K562 (cell line): ENCODE measurements at regions not wholly inside any gene's neighbourhood (a gene's known extent, or its start where the extent isn't known, plus 50 kb on each side); places are given as distances from the start of the nearest gene placed in this dataset.

Experiments
- ATAC-seq: fragments of 200-7000 bp; cut with Tn5 transposase; 3 replicates; pipeline ENCODE4 v1.9.1; 2020; ENCODE audit warnings: moderate library complexity
- BruUV-seq: library from RNA; stranded (reverse); fragments of 400-500 nt; replicated peaks from 2 replicates; lab custom pipeline; 2021; lab: Mats Ljungman, UMichigan
- CTCF ChIA-PET: fragments of 300-600 bp; formaldehyde crosslinking; extraction: SDS; loops from one replicate; lab custom pipeline; 2021; ENCODE audit warnings: low intra/inter-chr PET ratio; lab: Yijun Ruan, JAX
- POLR2A ChIA-PET: fragments of 300-600, 350-650 bp; sonication (Branson Sonifier 250); formaldehyde crosslinking; extraction: SDS; loops from one replicate; lab custom pipeline; 2021; ENCODE audit warnings: antibody characterized with exemption, inconsistent platforms; lab: Yijun Ruan, JAX
- DNase-seq, 4 experiments: peaks; one replicate each; pipeline versions ENCODE4 v3.0.0 to v3.0.0-alpha.2; 2011 to 2018; ENCODE audit warnings: low spot score in 3 of 4, mixed read lengths in 3 of 4; ENCODE audit errors: extremely low read depth in 1 of 4
- FAIRE-seq: peaks from 2 replicates; lab custom pipeline; 2011; peaks lifted over from hg19 to GRCh38; lab: Jason Lieb, UNC
- H2AFZ ChIP-seq: 2 replicates; pipeline ENCODE4 v1.6.0; 2011; ENCODE audit warnings: low read depth, low read length, control low read depth, inconsistent platforms
- H3K27ac ChIP-seq: fragments of 200-600 bp; 3 replicates; pipeline ENCODE4 v1.8.0; 2011; ENCODE audit warnings: low read depth, mild to moderate bottlenecking, control low read depth, inconsistent platforms, low read length, moderate library complexity, mixed read lengths; ENCODE audit errors: extremely low read depth
- H3K27me3 ChIP-seq, 2 experiments: fragments of 300-600 bp in 1 of 2; 2 replicates in 1 of 2; 3 replicates in 1 of 2; pipeline versions ENCODE4 v1.6.0 to v1.8.0; 2011; ENCODE audit warnings: inconsistent platforms in 2 of 2, low read length in 2 of 2, mild to moderate bottlenecking in 1 of 2, mixed read lengths in 1 of 2, moderate library complexity in 1 of 2; ENCODE audit not compliant: control insufficient read depth in 2 of 2, insufficient read depth in 2 of 2
- H3K36me3 ChIP-seq: fragments of 300-600 bp; 3 replicates; pipeline ENCODE4 v1.8.0; 2011; ENCODE audit warnings: mild to moderate bottlenecking, low read length, inconsistent platforms; ENCODE audit not compliant: control insufficient read depth, insufficient read depth
- H3K4me1 ChIP-seq, 2 experiments: fragments of 200-600 bp in 1 of 2; replicated peaks in 1 of 2; 2 replicates in 1 of 2; 3 replicates in 1 of 2; pipeline versions ENCODE4 v1.5.1 to v1.8.0; 2011; ENCODE audit warnings: inconsistent platforms in 2 of 2, low read length in 2 of 2, mild to moderate bottlenecking in 1 of 2, mixed read lengths in 1 of 2, moderate library complexity in 1 of 2; ENCODE audit not compliant: control insufficient read depth in 2 of 2, insufficient read depth in 2 of 2
- H3K4me2 ChIP-seq: 2 replicates; pipeline ENCODE4 v1.6.1; 2011; ENCODE audit warnings: low read length, control low read depth, inconsistent platforms, mixed read lengths; ENCODE audit not compliant: insufficient read depth
- H3K4me3 ChIP-seq: fragments of 200-600 bp; sonication (generic), shearing (Covaris generic); 2 replicates; pipeline ENCODE4 v1.5.1; 2016; ENCODE audit warnings: control low read depth, inconsistent platforms
- H3K79me2 ChIP-seq: fragments of 200-600 bp; 3 replicates; pipeline ENCODE4 v1.8.0; 2011; ENCODE audit warnings: low read length, inconsistent platforms; ENCODE audit not compliant: control insufficient read depth, insufficient read depth
- H3K9ac ChIP-seq, 2 experiments: 2 replicates each; pipeline versions ENCODE4 v1.6.0 to v1.6.1; 2011; ENCODE audit warnings: low read depth in 2 of 2, low read length in 2 of 2, control low read depth in 1 of 2, inconsistent platforms in 1 of 2, mild to moderate bottlenecking in 1 of 2, mixed read lengths in 1 of 2; ENCODE audit not compliant: insufficient read depth in 1 of 2
- H3K9me1 ChIP-seq: one replicate; pipeline ENCODE4 v1.6.0; 2011; ENCODE audit warnings: inconsistent platforms, mild to moderate bottlenecking, low read length, moderate library complexity; ENCODE audit not compliant: control insufficient read depth, insufficient read depth
- H3K9me3 ChIP-seq: replicated peaks from 2 replicates; pipeline ENCODE4 v1.5.1; 2011; ENCODE audit warnings: low read depth, low read length, inconsistent platforms; ENCODE audit not compliant: control insufficient read depth, insufficient read depth
- H4K20me1 ChIP-seq: replicated peaks from 2 replicates; pipeline ENCODE4 v1.6.1; 2011; ENCODE audit warnings: low read length, inconsistent platforms, mixed read lengths; ENCODE audit not compliant: control insufficient read depth, insufficient read depth
- BCLAF1 ChIP-seq, 2 experiments: fragments of 450-650 bp in 1 of 2; IDR thresholded peaks; 2 replicates each; pipeline ENCODE4 v1.6.1; 2011 to 2017; ENCODE audit warnings: low read depth in 2 of 2, antibody characterized with exemption in 1 of 2, borderline replicate concordance in 1 of 2, low read length in 1 of 2, mild to moderate bottlenecking in 1 of 2, mixed read lengths in 1 of 2; ENCODE audit not compliant: control insufficient read depth in 1 of 2
- BCOR ChIP-seq: fragments of 450-650 bp; IDR thresholded peaks from 2 replicates; pipeline ENCODE4 v1.6.1; 2016
- CBX5 ChIP-seq: IDR thresholded peaks from 2 replicates; pipeline ENCODE4 v1.6.1; 2014; ENCODE audit warnings: low read depth, borderline replicate concordance
- DIDO1 ChIP-seq: fragments of 450-650 bp; IDR thresholded peaks from 2 replicates; pipeline ENCODE4 v1.6.1; 2016; ENCODE audit warnings: low read depth, missing biosample characterization, missing genetic modification characterization
- FOXJ2 ChIP-seq: fragments of 200-800 bp; sonication (Bioruptor generic); IDR thresholded peaks from 2 replicates; pipeline ENCODE4 v1.6.1; 2016; ENCODE audit warnings: missing genetic modification characterization, missing compliant biosample characterization
- GTF2E2 ChIP-seq: fragments of 200-800 bp; sonication (Bioruptor generic); IDR thresholded peaks from 2 replicates; pipeline ENCODE4 v1.6.1; 2016; ENCODE audit warnings: missing genetic modification characterization, missing compliant biosample characterization
- SRSF1 ChIP-seq: fragments of 200-400 bp; formaldehyde crosslinking; IDR thresholded peaks from 2 replicates; pipeline ENCODE4 v1.6.1; 2017; ENCODE audit warnings: mild to moderate bottlenecking, low read depth, low read length, moderate library complexity
- WHSC1 ChIP-seq: IDR thresholded peaks from one replicate; pipeline ENCODE4 v1.6.1; 2012; ENCODE audit warnings: low read length, control low read depth, inconsistent platforms
- ZNF436 ChIP-seq: fragments of 250-450, 450-650 bp; sonication (Bioruptor Pico); formaldehyde crosslinking; IDR thresholded peaks from 2 replicates; pipeline ENCODE4 v1.7.0; 2020; ENCODE audit warnings: mild to moderate bottlenecking
- WGBS: fragments of 100-300 bp; shearing (Covaris generic); methylation state at CpG from one replicate; pipeline ENCODE4 v1.1.6; 2016; ENCODE audit warnings: low coverage, mixed read lengths; ENCODE audit not compliant: insufficient coverage; ENCODE audit errors: missing lambda C conversion rate; 5-methylcytosine and 5-hydroxymethylcytosine counted together
- in situ Hi-C: fragments of 300-500 bp; cut with MboI; formaldehyde crosslinking; loops from 4 replicates; pipeline ENCODE4 v1.15.0; 2018; ENCODE audit warnings: inconsistent platforms, mixed read lengths
- intact Hi-C: fragments of 100-400 bp; cut with micrococcal nuclease; formaldehyde crosslinking; loops from 2 replicates; pipeline ENCODE4 v1.14.2; 2022
- TF ChIP-seq, protein P1 (sequence below): fragments of 200-800 bp; sonication (Bioruptor generic); IDR thresholded peaks from 2 replicates; pipeline ENCODE4 v1.6.1; 2017; ENCODE audit warnings: missing genetic modification characterization, missing compliant biosample characterization
- TF ChIP-seq, protein P2 (sequence below): fragments of 450-650 bp; IDR thresholded peaks from 2 replicates; pipeline ENCODE4 v1.6.1; 2016; ENCODE audit warnings: missing biosample characterization, missing genetic modification characterization

DNA sequence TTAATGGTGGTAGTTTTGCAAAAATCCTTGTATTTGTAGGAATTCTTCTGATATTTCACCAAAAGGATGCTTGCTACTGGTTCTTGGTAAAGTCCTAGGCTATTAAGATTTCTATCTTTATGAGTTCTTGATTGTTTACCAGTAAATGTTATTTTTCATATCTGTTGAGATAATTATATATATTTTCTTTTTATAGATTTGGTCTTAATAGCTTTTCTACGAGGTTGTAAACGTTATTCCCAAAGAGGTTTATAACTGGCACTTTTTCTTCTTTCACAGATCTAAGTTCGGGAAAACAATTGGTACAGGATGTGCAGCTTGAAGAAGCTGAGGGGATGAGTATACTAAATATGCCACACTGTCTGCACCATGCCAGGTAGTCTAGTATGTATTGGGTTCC lies 55.1 kb upstream of the HBS1L start:
- peak overlapping the region; percentile 62; the same call in 1 of the 2 replicates for H2AFZ ChIP-seq
- H3K27me3 ChIP-seq, result no peaks in the 10 kb centered on the region
- no TSS peak for BruUV-seq
- no peak overlapping the region for H3K4me3 ChIP-seq
- H3K9ac ChIP-seq, result no peak overlapping the region
- no peak for FAIRE-seq
- ChIA-PET CTCF (no interaction called here), POLR2A (no interaction called here)
- H4K20me1 ChIP-seq, result no peaks in the 10 kb centered on the region
- no peaks in the 10 kb centered on the region for H3K9me1 ChIP-seq
- peak overlapping the region; percentile 58; the same call in 2 of the 3 replicates for H3K27ac ChIP-seq
- H3K4me2 ChIP-seq, result peak overlapping the region; percentile 50
- intact Hi-C loops, result no loop called here
- TF ChIP-seq, protein P1, sequence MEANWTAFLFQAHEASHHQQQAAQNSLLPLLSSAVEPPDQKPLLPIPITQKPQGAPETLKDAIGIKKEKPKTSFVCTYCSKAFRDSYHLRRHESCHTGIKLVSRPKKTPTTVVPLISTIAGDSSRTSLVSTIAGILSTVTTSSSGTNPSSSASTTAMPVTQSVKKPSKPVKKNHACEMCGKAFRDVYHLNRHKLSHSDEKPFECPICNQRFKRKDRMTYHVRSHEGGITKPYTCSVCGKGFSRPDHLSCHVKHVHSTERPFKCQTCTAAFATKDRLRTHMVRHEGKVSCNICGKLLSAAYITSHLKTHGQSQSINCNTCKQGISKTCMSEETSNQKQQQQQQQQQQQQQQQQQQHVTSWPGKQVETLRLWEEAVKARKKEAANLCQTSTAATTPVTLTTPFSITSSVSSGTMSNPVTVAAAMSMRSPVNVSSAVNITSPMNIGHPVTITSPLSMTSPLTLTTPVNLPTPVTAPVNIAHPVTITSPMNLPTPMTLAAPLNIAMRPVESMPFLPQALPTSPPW (CRISPR knock-in tag), result no peak
- TF ChIP-seq SRSF1, result no peak
- TF ChIP-seq, protein P2, sequence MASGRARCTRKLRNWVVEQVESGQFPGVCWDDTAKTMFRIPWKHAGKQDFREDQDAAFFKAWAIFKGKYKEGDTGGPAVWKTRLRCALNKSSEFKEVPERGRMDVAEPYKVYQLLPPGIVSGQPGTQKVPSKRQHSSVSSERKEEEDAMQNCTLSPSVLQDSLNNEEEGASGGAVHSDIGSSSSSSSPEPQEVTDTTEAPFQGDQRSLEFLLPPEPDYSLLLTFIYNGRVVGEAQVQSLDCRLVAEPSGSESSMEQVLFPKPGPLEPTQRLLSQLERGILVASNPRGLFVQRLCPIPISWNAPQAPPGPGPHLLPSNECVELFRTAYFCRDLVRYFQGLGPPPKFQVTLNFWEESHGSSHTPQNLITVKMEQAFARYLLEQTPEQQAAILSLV (tag), result no peak
- no peak for TF ChIP-seq CBX5
- TF ChIP-seq ZNF436, result no peak
- TF ChIP-seq DIDO1 (tag), result no peak
- no peak for TF ChIP-seq BCLAF1 (IDR thresholded peaks at IDR 0.05; ENCODE audit: borderline replicate concordance in 1 of 2, control insufficient read depth in 1 of 2, low read depth in 2 of 2, low read length in 1 of 2)
- TF ChIP-seq GTF2E2 (tag), result 0 out of 2 replicates have a peak, but pooled peaks have one; percentile 80
- 0 out of 2 replicates have a peak, but pooled peaks have one; percentile 25 for TF ChIP-seq FOXJ2 (tag)
- TF ChIP-seq BCOR, result no peak
- no peak for TF ChIP-seq WHSC1
- TF ChIP-seq, all 486 proteins: peak for 2
- Histone ChIP-seq H3K36me3 (no peaks in the 10 kb centered on the region), H3K9me3 (no peaks in the 10 kb centered on the region; the same call in 1 of the 2 replicates), H3K79me2 (no peaks in the 10 kb centered on the region), H3K4me1 (peaks cover 0 to 15% of the 10 kb centered on the region in 2 experiments; a peak in 2 of 5 replicates)
- 36% methylated on average over 3 of the region's 3 CpGs for WGBS
- ATAC-seq (no peak), DNase-seq (no peak)
- in situ Hi-C loops, result no loop called here
